K562 (cell line): ENCODE measurements at regions not wholly inside any gene's neighbourhood (a gene's known extent, or its start where the extent isn't known, plus 50 kb on each side); places are given as distances from the start of the nearest gene placed in this dataset.

ENCODE experiments used
- ZNF57 ChIP-seq: fragments of 450-650 bp; formaldehyde crosslinking; IDR thresholded peaks from 2 replicates; pipeline ENCODE4 v1.4.0; 2020; ENCODE audit warnings: mild to moderate bottlenecking, moderate library complexity
- TF ChIP-seq, protein P1 (sequence below), 3 experiments: IDR thresholded peaks in 2 of 3; conservative IDR thresholded peaks in 1 of 3; 2 replicates each; pipeline ENCODE4 v1.5.1; 2011 to 2012; ENCODE audit warnings: low read length in 3 of 3, mild to moderate bottlenecking in 3 of 3, control low read depth in 2 of 3, improper control_type of control experiment in 1 of 3, inconsistent platforms in 1 of 3, low read depth in 1 of 3, mixed read lengths in 1 of 3, moderate library complexity in 1 of 3; ENCODE audit not compliant: insufficient read depth in 2 of 3

DNA sequence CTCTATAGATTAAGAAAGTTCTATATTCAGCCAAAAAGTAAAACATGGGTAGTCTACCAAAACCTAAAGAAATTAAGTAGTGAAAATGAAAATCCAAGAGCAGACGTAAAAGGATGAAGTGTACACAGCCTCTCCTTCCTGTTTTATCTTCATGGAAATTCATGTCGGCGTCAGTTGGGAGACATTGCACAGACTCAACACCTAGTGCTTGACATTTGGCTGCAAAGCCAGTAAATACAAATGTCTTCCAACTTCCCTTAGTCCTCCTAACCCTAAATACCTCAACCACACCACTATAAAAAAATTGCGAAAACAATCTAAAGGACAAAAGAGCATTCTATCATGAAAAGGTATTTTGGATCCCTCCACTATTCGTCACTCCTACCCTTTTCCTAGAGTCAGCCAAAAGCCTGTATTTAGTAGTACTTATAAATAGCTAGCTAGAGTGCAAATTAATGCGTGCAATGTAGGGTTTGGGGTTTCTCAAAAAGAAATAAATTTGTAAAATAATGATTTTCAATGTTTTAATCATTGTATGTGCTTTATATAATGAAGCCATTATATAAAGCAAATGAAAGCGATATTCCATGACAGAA lies 56.4 kb upstream of the TRPC4 start:
- TF ChIP-seq, protein P1, sequence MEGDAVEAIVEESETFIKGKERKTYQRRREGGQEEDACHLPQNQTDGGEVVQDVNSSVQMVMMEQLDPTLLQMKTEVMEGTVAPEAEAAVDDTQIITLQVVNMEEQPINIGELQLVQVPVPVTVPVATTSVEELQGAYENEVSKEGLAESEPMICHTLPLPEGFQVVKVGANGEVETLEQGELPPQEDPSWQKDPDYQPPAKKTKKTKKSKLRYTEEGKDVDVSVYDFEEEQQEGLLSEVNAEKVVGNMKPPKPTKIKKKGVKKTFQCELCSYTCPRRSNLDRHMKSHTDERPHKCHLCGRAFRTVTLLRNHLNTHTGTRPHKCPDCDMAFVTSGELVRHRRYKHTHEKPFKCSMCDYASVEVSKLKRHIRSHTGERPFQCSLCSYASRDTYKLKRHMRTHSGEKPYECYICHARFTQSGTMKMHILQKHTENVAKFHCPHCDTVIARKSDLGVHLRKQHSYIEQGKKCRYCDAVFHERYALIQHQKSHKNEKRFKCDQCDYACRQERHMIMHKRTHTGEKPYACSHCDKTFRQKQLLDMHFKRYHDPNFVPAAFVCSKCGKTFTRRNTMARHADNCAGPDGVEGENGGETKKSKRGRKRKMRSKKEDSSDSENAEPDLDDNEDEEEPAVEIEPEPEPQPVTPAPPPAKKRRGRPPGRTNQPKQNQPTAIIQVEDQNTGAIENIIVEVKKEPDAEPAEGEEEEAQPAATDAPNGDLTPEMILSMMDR (IDR thresholded peaks at IDR 0.05 in 2 of 3, conservative IDR thresholded peaks at IDR 0.05 in 1 of 3; ENCODE audit: insufficient read depth in 2 of 3, low read depth in 1 of 3, low read length in 3 of 3), result no peak
- TF ChIP-seq ZNF57 (CRISPR knock-in tag), result no peak
